ENCODE measurements at regions not wholly inside any gene's neighbourhood (a gene's known extent, or its start where the extent isn't known, plus 50 kb on each side); places are given as distances from the start of the nearest gene placed in this dataset.
A peak's percentile ranks its signal among the peaks of the same experiment; 100 is the strongest.

DNA sequence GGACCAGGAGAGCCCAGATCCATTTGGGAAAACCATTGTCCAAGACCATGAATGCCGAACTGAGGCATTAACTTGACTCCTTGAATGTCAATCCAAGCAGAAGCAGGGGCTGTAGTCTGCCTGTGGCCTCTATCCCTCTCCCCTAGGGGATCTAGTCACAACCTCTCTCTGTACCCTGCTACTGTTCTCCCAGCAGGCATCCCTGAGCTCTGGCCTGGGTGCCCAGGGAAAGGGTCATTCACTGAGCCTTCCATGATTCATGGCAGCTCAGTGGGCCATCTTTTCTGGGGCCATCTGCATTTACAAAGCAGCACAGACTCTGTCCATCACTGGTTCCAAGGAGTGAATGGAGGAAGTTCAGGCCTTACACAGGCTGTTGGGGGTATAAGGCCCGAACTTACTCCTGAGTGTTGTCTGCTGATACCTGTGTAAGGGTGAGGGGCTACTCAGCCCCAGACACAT lies 151.8 kb downstream of the ZFP36L2 start:
- Histone ChIP-seq H2AFZ (ENCODE audit: low read length) (peak overlapping the region; percentile 60), H3K36me3 (ENCODE audit: insufficient read depth, low read length) (no peaks in the 10 kb centered on the region), H3K9me3 (ENCODE audit: low read depth, low read length) (no peaks in the 10 kb centered on the region), H3K79me2 (ENCODE audit: insufficient read depth, low read length) (no peaks in the 10 kb centered on the region), H3K27me3 (ENCODE audit: insufficient read depth, low read length) (no peaks in the 10 kb centered on the region), H3K4me2 (ENCODE audit: insufficient read depth, low read length) (peak overlapping the region; percentile 35), H3K27ac (ENCODE audit: low read depth, low read length) (peak overlapping the region; percentile 90), H4K20me1 (ENCODE audit: insufficient read depth, low read length) (no peaks in the 10 kb centered on the region), H3K4me1 (ENCODE audit: insufficient read depth, low read length) (peaks cover 49% of the 10 kb centered on the region), H3K4me3 (ENCODE audit: insufficient read depth, low read length) (peak overlapping the region; percentile 37)
- TF ChIP-seq, protein P1, sequence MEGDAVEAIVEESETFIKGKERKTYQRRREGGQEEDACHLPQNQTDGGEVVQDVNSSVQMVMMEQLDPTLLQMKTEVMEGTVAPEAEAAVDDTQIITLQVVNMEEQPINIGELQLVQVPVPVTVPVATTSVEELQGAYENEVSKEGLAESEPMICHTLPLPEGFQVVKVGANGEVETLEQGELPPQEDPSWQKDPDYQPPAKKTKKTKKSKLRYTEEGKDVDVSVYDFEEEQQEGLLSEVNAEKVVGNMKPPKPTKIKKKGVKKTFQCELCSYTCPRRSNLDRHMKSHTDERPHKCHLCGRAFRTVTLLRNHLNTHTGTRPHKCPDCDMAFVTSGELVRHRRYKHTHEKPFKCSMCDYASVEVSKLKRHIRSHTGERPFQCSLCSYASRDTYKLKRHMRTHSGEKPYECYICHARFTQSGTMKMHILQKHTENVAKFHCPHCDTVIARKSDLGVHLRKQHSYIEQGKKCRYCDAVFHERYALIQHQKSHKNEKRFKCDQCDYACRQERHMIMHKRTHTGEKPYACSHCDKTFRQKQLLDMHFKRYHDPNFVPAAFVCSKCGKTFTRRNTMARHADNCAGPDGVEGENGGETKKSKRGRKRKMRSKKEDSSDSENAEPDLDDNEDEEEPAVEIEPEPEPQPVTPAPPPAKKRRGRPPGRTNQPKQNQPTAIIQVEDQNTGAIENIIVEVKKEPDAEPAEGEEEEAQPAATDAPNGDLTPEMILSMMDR (IDR thresholded peaks at IDR 0.05; ENCODE audit: extremely low read depth, low read depth, low read length) = no peak
- DNase-seq (ENCODE audit: insufficient read length, low spot score, missing footprints) = no peak

DNA sequence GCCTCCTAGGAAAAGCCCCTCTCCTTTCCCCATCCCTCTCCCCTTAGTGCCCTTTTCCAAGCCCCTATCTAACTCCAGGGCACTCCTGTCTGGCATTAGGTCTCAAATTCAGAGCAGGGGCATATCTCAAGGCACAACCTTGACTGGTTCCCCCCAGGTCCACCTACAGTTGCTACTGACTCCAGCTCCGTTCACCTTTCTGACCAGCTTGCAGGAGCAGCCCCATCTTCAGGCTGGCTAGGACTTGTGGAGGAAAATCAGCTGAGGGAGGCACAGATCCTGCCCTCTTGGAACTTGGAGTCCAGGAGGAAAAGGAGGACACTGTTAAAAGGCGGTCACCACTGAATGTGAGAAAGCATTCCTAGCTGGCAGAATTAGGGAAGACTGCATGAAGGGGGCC lies 152.4 kb downstream of the ZFP36L2 start:
- Histone ChIP-seq H3K4me1 (ENCODE audit: insufficient read depth, low read length) (peaks cover 49% of the 10 kb centered on the region), H3K27ac (ENCODE audit: low read depth, low read length) (peak overlapping the region; percentile 90), H3K79me2 (ENCODE audit: insufficient read depth, low read length) (no peaks in the 10 kb centered on the region), H3K36me3 (ENCODE audit: insufficient read depth, low read length) (no peaks in the 10 kb centered on the region), H3K27me3 (ENCODE audit: insufficient read depth, low read length) (no peaks in the 10 kb centered on the region), H3K4me3 (ENCODE audit: insufficient read depth, low read length) (no peak overlapping the region), H4K20me1 (ENCODE audit: insufficient read depth, low read length) (no peaks in the 10 kb centered on the region), H3K9me3 (ENCODE audit: low read depth, low read length) (no peaks in the 10 kb centered on the region), H3K4me2 (ENCODE audit: insufficient read depth, low read length) (no peak overlapping the region), H2AFZ (ENCODE audit: low read length) (no peak overlapping the region)
- TF ChIP-seq, protein P1 (IDR thresholded peaks at IDR 0.05; ENCODE audit: extremely low read depth, low read depth, low read length) = no peak
- peak; percentile 57 for DNase-seq (ENCODE audit: insufficient read length, low spot score, missing footprints)

DNA sequence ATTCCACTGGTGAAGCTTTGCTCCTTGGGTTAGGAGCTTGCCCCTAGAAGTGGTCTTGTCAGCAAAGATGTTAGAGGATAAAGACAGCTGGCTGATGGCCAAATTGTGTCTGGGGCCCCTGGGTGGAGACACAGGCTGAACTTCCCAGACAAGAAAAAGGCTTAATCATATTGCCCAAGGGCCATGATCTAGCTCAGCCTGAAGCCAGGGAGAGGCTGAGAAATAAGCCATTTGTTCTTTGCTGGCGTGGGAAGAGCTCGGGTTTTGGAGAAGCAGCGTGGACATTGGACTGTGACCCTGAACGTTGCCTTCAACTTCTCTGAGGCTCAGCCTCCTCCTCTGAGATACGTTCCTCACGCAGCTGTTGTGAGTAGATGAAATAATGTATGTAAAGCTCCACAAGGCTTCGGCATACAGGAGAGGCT lies 153.0 kb downstream of the ZFP36L2 start:
- H3K27me3 ChIP-seq (ENCODE audit: insufficient read depth, low read length) = no peaks in the 10 kb centered on the region
- TF ChIP-seq, protein P1 (IDR thresholded peaks at IDR 0.05; ENCODE audit: extremely low read depth, low read depth, low read length) = no peak
- peaks cover 52% of the 10 kb centered on the region for H3K4me1 ChIP-seq (ENCODE audit: insufficient read depth, low read length)
- peak overlapping the region; percentile 6 for H3K27ac ChIP-seq (ENCODE audit: low read depth, low read length)
- H2AFZ ChIP-seq (ENCODE audit: low read length) = no peak overlapping the region
- no peaks in the 10 kb centered on the region for H3K79me2 ChIP-seq (ENCODE audit: insufficient read depth, low read length)
- H3K4me2 ChIP-seq (ENCODE audit: insufficient read depth, low read length) = no peak overlapping the region
- H3K4me3 ChIP-seq (ENCODE audit: insufficient read depth, low read length) = no peak overlapping the region
- DNase-seq (ENCODE audit: insufficient read length, low spot score, missing footprints) = peak; percentile 95
- H3K36me3 ChIP-seq (ENCODE audit: insufficient read depth, low read length) = no peaks in the 10 kb centered on the region
- H4K20me1 ChIP-seq (ENCODE audit: insufficient read depth, low read length) = no peaks in the 10 kb centered on the region
- H3K9me3 ChIP-seq (ENCODE audit: low read depth, low read length) = no peaks in the 10 kb centered on the region

DNA sequence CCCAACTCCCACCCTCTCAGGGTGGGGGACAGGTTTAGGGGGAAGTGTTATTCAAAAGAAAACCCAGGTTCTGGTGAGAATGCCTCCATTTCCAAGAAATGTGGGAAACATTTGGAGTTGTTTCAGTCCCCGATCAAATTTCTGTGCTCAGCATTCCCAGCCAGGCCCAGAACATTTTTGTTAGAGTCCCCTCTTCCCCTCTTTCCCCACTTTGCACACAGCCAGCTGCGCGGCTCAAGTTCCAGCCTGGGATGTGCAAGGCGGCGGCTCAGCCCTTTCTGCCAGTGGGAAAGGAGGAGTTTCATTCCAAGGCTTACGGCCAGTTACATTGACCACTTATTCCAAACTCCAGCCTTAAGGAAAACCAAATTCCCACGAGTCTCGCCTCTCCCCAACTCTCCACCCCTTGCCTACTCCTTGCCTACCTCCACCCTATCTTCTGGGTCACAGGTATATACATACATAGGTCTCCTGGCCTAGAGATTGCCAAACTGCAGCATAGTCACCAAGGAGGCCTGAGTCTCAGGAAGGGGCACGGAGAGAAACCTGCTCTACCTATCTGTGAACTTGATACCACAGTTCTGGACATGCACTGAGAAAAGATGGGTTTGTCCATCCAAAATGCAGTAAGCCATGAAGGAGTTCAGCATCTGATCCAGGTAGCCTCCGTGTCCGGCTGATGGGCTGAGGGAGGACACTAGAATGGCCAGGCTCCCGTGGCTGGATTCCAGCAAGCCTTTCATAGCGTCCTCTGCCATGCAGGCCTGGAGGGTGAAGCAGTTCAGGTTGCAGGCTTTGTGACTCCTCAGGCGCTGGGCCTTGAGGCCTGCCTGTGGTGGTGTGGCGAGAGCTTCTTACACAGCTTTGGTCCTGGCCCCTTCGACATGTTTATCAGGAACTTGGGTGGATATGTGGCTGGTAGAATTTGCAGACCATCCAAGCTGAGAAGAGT lies 154.5 kb downstream of the ZFP36L2 start:
- DNase-seq (ENCODE audit: insufficient read length, low spot score, missing footprints) = peak; percentile 92
- Histone ChIP-seq H3K27me3 (ENCODE audit: insufficient read depth, low read length) (no peaks in the 10 kb centered on the region), H2AFZ (ENCODE audit: low read length) (peak overlapping the region; percentile 41), H3K4me1 (ENCODE audit: insufficient read depth, low read length) (peaks cover 45% of the 10 kb centered on the region), H3K79me2 (ENCODE audit: insufficient read depth, low read length) (no peaks in the 10 kb centered on the region), H3K4me2 (ENCODE audit: insufficient read depth, low read length) (no peak overlapping the region), H3K36me3 (ENCODE audit: insufficient read depth, low read length) (no peaks in the 10 kb centered on the region), H3K27ac (ENCODE audit: low read depth, low read length) (no peak overlapping the region), H3K4me3 (ENCODE audit: insufficient read depth, low read length) (no peak overlapping the region), H3K9me3 (ENCODE audit: low read depth, low read length) (no peaks in the 10 kb centered on the region), H4K20me1 (ENCODE audit: insufficient read depth, low read length) (no peaks in the 10 kb centered on the region)
- TF ChIP-seq, protein P1 (IDR thresholded peaks at IDR 0.05; ENCODE audit: extremely low read depth, low read depth, low read length) = no peak

Measured in osteoblast (primary cell).